DOHH2 (cell line): ENCODE measurements at regions not wholly inside any gene's neighbourhood (a gene's known extent, or its start where the extent isn't known, plus 50 kb on each side); places are given as distances from the start of the nearest gene placed in this dataset.

Experiments
- H3F3A ChIP-seq: fragments of 200-600 bp; sonication (generic), shearing (Covaris generic); 2 replicates; pipeline ENCODE4 v1.6.0; 2016; ENCODE audit warnings: antibody characterized with exemption, mild to moderate bottlenecking; ENCODE audit not compliant: control insufficient read depth, insufficient read depth
- H3K27ac ChIP-seq: fragments of 200-600 bp; sonication (generic); 2 replicates; pipeline ENCODE4 v1.5.1; 2014; ENCODE audit warnings: low read depth, mild to moderate bottlenecking, low read length, moderate library complexity
- H3K27me3 ChIP-seq: fragments of 200-600 bp; sonication (generic); 2 replicates; pipeline ENCODE4 v1.6.1; 2014; ENCODE audit warnings: mild to moderate bottlenecking, low read length, mixed read lengths; ENCODE audit not compliant: control insufficient read depth
- H3K36me3 ChIP-seq: fragments of 200-600 bp; sonication (generic); 2 replicates; pipeline ENCODE4 v1.6.1; 2014; ENCODE audit warnings: mild to moderate bottlenecking, low read length, moderate library complexity, mixed read lengths; ENCODE audit not compliant: control insufficient read depth
- H3K4me1 ChIP-seq: fragments of 200-600 bp; sonication (generic); 2 replicates; pipeline ENCODE4 v1.6.1; 2014; ENCODE audit warnings: mild to moderate bottlenecking, low read length, mixed read lengths; ENCODE audit not compliant: control insufficient read depth
- H3K4me2 ChIP-seq: fragments of 200-600 bp; sonication (generic); 2 replicates; pipeline ENCODE4 v1.6.0; 2014; ENCODE audit warnings: mild to moderate bottlenecking, low read length, moderate library complexity
- H3K4me3 ChIP-seq: fragments of 200-600 bp; sonication (generic); 2 replicates; pipeline ENCODE4 v1.5.1; 2014; ENCODE audit warnings: mild to moderate bottlenecking, low read length, mixed read lengths
- H3K79me2 ChIP-seq: fragments of 200-600 bp; sonication (generic); 2 replicates; pipeline ENCODE4 v1.6.1; 2014; ENCODE audit warnings: mild to moderate bottlenecking, low read length, mixed read lengths; ENCODE audit not compliant: control insufficient read depth
- H3K9me2 ChIP-seq: fragments of 200-600 bp; sonication (generic); replicated peaks from 2 replicates; pipeline ENCODE4 v1.6.1; 2014; ENCODE audit warnings: mild to moderate bottlenecking, low read length, mixed read lengths; ENCODE audit not compliant: control insufficient read depth
- H3K9me3 ChIP-seq: fragments of 200-600 bp; sonication (generic); 2 replicates; pipeline ENCODE4 v1.6.1; 2014; ENCODE audit warnings: antibody characterized with exemption, low read length, mixed read lengths; ENCODE audit not compliant: control insufficient read depth, insufficient read depth
- H4K20me1 ChIP-seq: fragments of 200-600 bp; sonication (generic); 2 replicates; pipeline ENCODE4 v1.6.0; 2014; ENCODE audit warnings: low read depth, mild to moderate bottlenecking, antibody characterized with exemption, low read length, moderate library complexity; ENCODE audit not compliant: control insufficient read depth, insufficient read depth
- CTCF ChIP-seq: fragments of 200-600 bp; sonication (generic); IDR thresholded peaks from one replicate; pipeline ENCODE4 v1.5.1; 2014; ENCODE audit warnings: antibody characterized with exemption, mild to moderate bottlenecking, low read depth, low read length; ENCODE audit not compliant: poor library complexity, severe bottlenecking
- EZH2phosphoT487 ChIP-seq: fragments of 200-600 bp; sonication (generic); IDR thresholded peaks from 2 replicates; pipeline ENCODE4 v1.6.1; 2017; ENCODE audit warnings: borderline replicate concordance, mild to moderate bottlenecking, antibody characterized with exemption, low read length, moderate library complexity, mixed read lengths

GRCh38 chr2:104474716-104475115, 379.2 kb upstream of the POU3F3 start:
- TF ChIP-seq EZH2phosphoT487: no peak
- no peak for TF ChIP-seq CTCF

GRCh38 chr2:104476075-104476474, 377.8 kb upstream of the POU3F3 start:
- no peaks in the 10 kb centered on the region for H3F3A ChIP-seq
- TF ChIP-seq EZH2phosphoT487 (no peak), CTCF (no peak)
- no peaks in the 10 kb centered on the region for H3K4me1 ChIP-seq
- no peaks in the 10 kb centered on the region for H3K27me3 ChIP-seq
- H3K9me2 ChIP-seq: no peaks in the 10 kb centered on the region
- H3K4me3 ChIP-seq: no peak overlapping the region
- H3K27ac ChIP-seq: no peak overlapping the region
- H3K4me2 ChIP-seq: no peak overlapping the region
- no peaks in the 10 kb centered on the region for H3K79me2 ChIP-seq
- no peaks in the 10 kb centered on the region for H3K36me3 ChIP-seq
- no peaks in the 10 kb centered on the region for H3K9me3 ChIP-seq
- H4K20me1 ChIP-seq: no peaks in the 10 kb centered on the region

More at GRCh38 chr2:104474716-104475115, 379.2 kb upstream of the POU3F3 start:
- Histone ChIP-seq H3F3A (no peaks in the 10 kb centered on the region), H3K4me3 (no peak overlapping the region), H3K36me3 (no peaks in the 10 kb centered on the region), H3K9me2 (no peaks in the 10 kb centered on the region), H4K20me1 (no peaks in the 10 kb centered on the region), H3K9me3 (no peaks in the 10 kb centered on the region), H3K4me1 (no peaks in the 10 kb centered on the region), H3K27ac (no peak overlapping the region), H3K27me3 (no peaks in the 10 kb centered on the region), H3K4me2 (no peak overlapping the region), H3K79me2 (no peaks in the 10 kb centered on the region)

GRCh38 chr2:104476563-104476988, 377.3 kb upstream of the POU3F3 start:
- Histone ChIP-seq H3K9me3 (no peaks in the 10 kb centered on the region), H3K27me3 (no peaks in the 10 kb centered on the region), H3K9me2 (no peaks in the 10 kb centered on the region), H3K4me2 (no peak overlapping the region), H3K4me3 (no peak overlapping the region), H3K36me3 (no peaks in the 10 kb centered on the region), H3F3A (no peaks in the 10 kb centered on the region), H3K79me2 (no peaks in the 10 kb centered on the region), H3K4me1 (no peaks in the 10 kb centered on the region), H3K27ac (no peak overlapping the region), H4K20me1 (no peaks in the 10 kb centered on the region)
- TF ChIP-seq CTCF: no peak
- TF ChIP-seq EZH2phosphoT487: no peak

- Histone ChIP-seq H3K9me3 (no peaks in the 10 kb centered on the region), H3K79me2 (no peaks in the 10 kb centered on the region), H4K20me1 (no peaks in the 10 kb centered on the region), H3K9me2 (no peaks in the 10 kb centered on the region), H3F3A (no peaks in the 10 kb centered on the region), H3K27me3 (no peaks in the 10 kb centered on the region), H3K27ac (no peak overlapping the region), H3K4me1 (no peaks in the 10 kb centered on the region), H3K36me3 (no peaks in the 10 kb centered on the region), H3K4me2 (no peak overlapping the region), H3K4me3 (no peak overlapping the region)
- no peak for TF ChIP-seq EZH2phosphoT487
- no peak for TF ChIP-seq CTCF
Measured at GRCh38 chr2:104481341-104481740, 372.6 kb upstream of the POU3F3 start.
